Psoas muscle (tissue), 7 donors: ENCODE measurements at regions not wholly inside any gene's neighbourhood (a gene's known extent, or its start where the extent isn't known, plus 50 kb on each side); places are given as distances from the start of the nearest gene placed in this dataset.

Source experiments
- ATAC-seq, 4 donors: fragments of 200-7000 bp; cut with Tn5 transposase; one replicate each; pipeline ENCODE4 v1.9.1; 2020; ENCODE audit warnings: moderate library complexity in 3 of 4, mild to moderate bottlenecking in 2 of 4
- DNase-seq, 2 donors: peaks; one replicate each; pipeline ENCODE4 v3.0.0-alpha.2; 2020
- H3K27ac ChIP-seq: fragments of 200-600 bp; one replicate; pipeline ENCODE4 v1.8.0; 2022
- H3K27me3 ChIP-seq, 3 donors: fragments of 200-600 bp in 1 of 3; one replicate each; pipeline versions ENCODE4 v1.6.1 to v1.8.0; 2013 to 2022; ENCODE audit warnings: low read length in 2 of 3, mild to moderate bottlenecking in 2 of 3, moderate library complexity in 1 of 3; ENCODE audit not compliant: insufficient read depth in 3 of 3
- H3K36me3 ChIP-seq, 2 donors: fragments of 200-600 bp in 1 of 2; one replicate each; pipeline versions ENCODE4 v1.6.1 to v1.8.0; 2013 to 2022; ENCODE audit warnings: low read depth in 1 of 2, mild to moderate bottlenecking in 1 of 2, moderate library complexity in 1 of 2; ENCODE audit not compliant: insufficient read depth in 1 of 2
- H3K4me1 ChIP-seq: fragments of 200-600 bp; one replicate; pipeline ENCODE4 v1.8.0; 2022
- H3K4me3 ChIP-seq: fragments of 200-600 bp; one replicate; pipeline ENCODE4 v1.8.0; 2022; ENCODE audit warnings: mild to moderate bottlenecking
- H3K9me3 ChIP-seq: fragments of 200-600 bp; one replicate; pipeline ENCODE4 v1.8.0; 2022
- CTCF ChIP-seq: fragments of 200-600 bp; IDR thresholded peaks from one replicate; pipeline ENCODE4 v1.8.0; 2022; ENCODE audit warnings: antibody characterized with exemption
- WGBS, 3 donors: extraction: QIAGEN DNeasy Blood & Tissue Kit; methylation state at CpG; one replicate each; pipeline versions ENCODE4 v1.1.6 to v1.1.7; 2013; 5-methylcytosine and 5-hydroxymethylcytosine counted together
- intact Hi-C, 2 donors: fragments of 100-400 bp; cut with DNase I; formaldehyde crosslinking; loops; one replicate each; pipeline versions ENCODE4 v1.11.0 to v1.14.2; 2022
- donor health status: healthy with polysubstance abuse.
- donor health status: DM: no; HTN: no; CAD: no; lungs with moderate emphysema.
- donor health status: Bipolar disorder and iron deficiency.
- donor health status: healthy.
- donor health status: DM: yes; HTN: yes; CAD: no.
- donor health status: DM: no; HTN: no; CAD: no.
- donor health status: DM: yes; HTN: yes; CAD: no.

- no peaks in the 10 kb centered on the region for H3K9me3 ChIP-seq
- 72 to 78% (median 73%) methylated on average over 3 of the region's 3 CpGs for WGBS, 3 donors
- intact Hi-C loops = no loop called here
- DNase-seq (no peak), ATAC-seq (no peak)
- H3K4me3 ChIP-seq = no peak overlapping the region
- no peaks in the 10 kb centered on the region for H3K36me3 ChIP-seq
- no peak for TF ChIP-seq CTCF
- no peaks in the 10 kb centered on the region for H3K4me1 ChIP-seq
- no peak overlapping the region for H3K27ac ChIP-seq
- peaks cover 0 to 31% (median 0%) of the 10 kb centered on the region in 3 donors for H3K27me3 ChIP-seq
Measured at GRCh38 chr22:22743128-22743760, 98.8 kb downstream of the GGTLC2 start.

GRCh38 chr22:22744412-22745224, 100.2 kb downstream of the GGTLC2 start:
- no peak for TF ChIP-seq CTCF
- no peaks in the 10 kb centered on the region for H3K36me3 ChIP-seq
- H3K4me3 ChIP-seq = no peak overlapping the region
- DNase-seq = no peak
- no peak for ATAC-seq
- 71 to 83% (median 78%) methylated on average over 9 of the region's 9 CpGs for WGBS, 3 donors
- H3K4me1 ChIP-seq = no peaks in the 10 kb centered on the region
- peaks cover 0 to 31% (median 0%) of the 10 kb centered on the region in 3 donors for H3K27me3 ChIP-seq
- H3K27ac ChIP-seq = no peak overlapping the region
- intact Hi-C loops = no loop called here
- no peaks in the 10 kb centered on the region for H3K9me3 ChIP-seq

GRCh38 chr22:22745225-22746060, 101.0 kb downstream of the GGTLC2 start:
- Histone ChIP-seq H3K9me3 (no peaks in the 10 kb centered on the region), H3K4me1 (no peaks in the 10 kb centered on the region), H3K27me3 (peaks cover 0 to 31% (median 0%) of the 10 kb centered on the region in 3 donors), H3K4me3 (no peak overlapping the region), H3K36me3 (no peaks in the 10 kb centered on the region), H3K27ac (no peak overlapping the region)
- WGBS, 3 donors = 44 to 54% (median 49%) methylated on average over 8 of the region's 8 CpGs
- intact Hi-C loops = no loop called here
- ATAC-seq (no peak), DNase-seq (no peak)
- peak; percentile 23 for TF ChIP-seq CTCF

GRCh38 chr22:22746061-22746962, 101.9 kb downstream of the GGTLC2 start:
- Histone ChIP-seq H3K27ac (no peak overlapping the region), H3K27me3 (peaks cover 0 to 31% (median 0%) of the 10 kb centered on the region in 3 donors), H3K36me3 (no peaks in the 10 kb centered on the region), H3K4me1 (no peaks in the 10 kb centered on the region), H3K4me3 (no peak overlapping the region), H3K9me3 (no peaks in the 10 kb centered on the region)
- WGBS, 3 donors = 72 to 79% (median 75%) methylated on average over 11 of the region's 11 CpGs
- ATAC-seq (no peak), DNase-seq (no peak)
- no peak for TF ChIP-seq CTCF
- intact Hi-C loops = no loop called here
